HUES64 (cell line): ENCODE measurements at regions not wholly inside any gene's neighbourhood (a gene's known extent, or its start where the extent isn't known, plus 50 kb on each side); places are given as distances from the start of the nearest gene placed in this dataset.

ENCODE experiments used
- H3K27ac ChIP-seq: 2 replicates; pipeline ENCODE4 v1.7.0; 2013; ENCODE audit warnings: low read depth, low read length, inconsistent platforms
- H3K27me3 ChIP-seq: 2 replicates; pipeline ENCODE4 v1.6.1; 2013; ENCODE audit warnings: mild to moderate bottlenecking, low read length; ENCODE audit not compliant: insufficient read depth
- H3K36me3 ChIP-seq: 2 replicates; pipeline ENCODE4 v1.6.1; 2013; ENCODE audit warnings: mild to moderate bottlenecking, low read length; ENCODE audit not compliant: insufficient read depth
- H3K4me1 ChIP-seq: 2 replicates; pipeline ENCODE4 v1.6.1; 2013; ENCODE audit warnings: mild to moderate bottlenecking, low read length, moderate library complexity; ENCODE audit not compliant: insufficient read depth
- H3K4me3 ChIP-seq: 2 replicates; pipeline ENCODE4 v1.5.1; 2013; ENCODE audit warnings: mild to moderate bottlenecking, low read length, moderate library complexity
- H3K9ac ChIP-seq: 2 replicates; pipeline ENCODE4 v1.6.1; 2013; ENCODE audit warnings: mild to moderate bottlenecking, low read depth, low read length
- H3K9me3 ChIP-seq: 2 replicates; pipeline ENCODE4 v1.6.1; 2013; ENCODE audit warnings: low read depth, low read length; ENCODE audit not compliant: insufficient read depth
- WGBS: fragments of 150-250, 120-280 bp; methylation state at CpG from one replicate; pipeline ENCODE4 v1.1.7; 2013; ENCODE audit warnings: missing lambda C conversion rate; 5-methylcytosine and 5-hydroxymethylcytosine counted together

DNA sequence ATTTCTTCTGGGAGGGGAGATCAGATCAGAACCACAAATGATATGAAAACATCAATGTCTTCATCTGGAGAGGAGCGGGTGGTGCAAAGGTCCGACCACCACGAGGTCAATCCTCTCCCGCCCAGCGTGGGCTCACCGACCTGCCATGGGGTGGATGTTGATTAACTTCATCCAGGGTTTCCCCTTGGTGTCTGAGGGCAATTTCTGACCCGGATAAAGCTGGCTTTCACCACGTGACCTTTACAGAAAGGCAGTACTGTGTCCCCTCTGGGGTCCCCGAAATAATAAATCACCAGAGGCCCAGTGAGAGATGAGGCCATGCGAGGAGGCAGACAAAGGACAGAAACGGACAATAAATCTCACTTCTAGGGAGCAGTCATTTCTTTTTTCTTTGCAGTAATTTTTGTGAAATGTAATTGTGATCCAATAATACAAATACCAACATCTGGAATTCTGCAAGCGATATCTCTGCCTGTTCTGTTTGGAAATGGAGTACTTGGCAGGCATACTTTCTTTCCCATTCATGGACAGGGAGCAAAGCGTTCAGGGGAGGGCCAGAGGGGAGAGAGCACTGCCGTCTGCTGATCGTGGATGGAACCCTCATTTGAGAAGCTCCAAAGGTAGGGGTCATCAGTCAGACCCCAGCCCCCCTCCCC, 55.1 kb upstream of the APCDD1L start:
- no peak overlapping the region for H3K27ac ChIP-seq
- H3K4me1 ChIP-seq = no peaks in the 10 kb centered on the region
- 88% methylated on average over 15 of the region's 15 CpGs for WGBS
- H3K9ac ChIP-seq = no peak overlapping the region
- no peaks in the 10 kb centered on the region for H3K36me3 ChIP-seq
- no peaks in the 10 kb centered on the region for H3K27me3 ChIP-seq
- no peaks in the 10 kb centered on the region for H3K9me3 ChIP-seq
- no peak overlapping the region for H3K4me3 ChIP-seq

DNA sequence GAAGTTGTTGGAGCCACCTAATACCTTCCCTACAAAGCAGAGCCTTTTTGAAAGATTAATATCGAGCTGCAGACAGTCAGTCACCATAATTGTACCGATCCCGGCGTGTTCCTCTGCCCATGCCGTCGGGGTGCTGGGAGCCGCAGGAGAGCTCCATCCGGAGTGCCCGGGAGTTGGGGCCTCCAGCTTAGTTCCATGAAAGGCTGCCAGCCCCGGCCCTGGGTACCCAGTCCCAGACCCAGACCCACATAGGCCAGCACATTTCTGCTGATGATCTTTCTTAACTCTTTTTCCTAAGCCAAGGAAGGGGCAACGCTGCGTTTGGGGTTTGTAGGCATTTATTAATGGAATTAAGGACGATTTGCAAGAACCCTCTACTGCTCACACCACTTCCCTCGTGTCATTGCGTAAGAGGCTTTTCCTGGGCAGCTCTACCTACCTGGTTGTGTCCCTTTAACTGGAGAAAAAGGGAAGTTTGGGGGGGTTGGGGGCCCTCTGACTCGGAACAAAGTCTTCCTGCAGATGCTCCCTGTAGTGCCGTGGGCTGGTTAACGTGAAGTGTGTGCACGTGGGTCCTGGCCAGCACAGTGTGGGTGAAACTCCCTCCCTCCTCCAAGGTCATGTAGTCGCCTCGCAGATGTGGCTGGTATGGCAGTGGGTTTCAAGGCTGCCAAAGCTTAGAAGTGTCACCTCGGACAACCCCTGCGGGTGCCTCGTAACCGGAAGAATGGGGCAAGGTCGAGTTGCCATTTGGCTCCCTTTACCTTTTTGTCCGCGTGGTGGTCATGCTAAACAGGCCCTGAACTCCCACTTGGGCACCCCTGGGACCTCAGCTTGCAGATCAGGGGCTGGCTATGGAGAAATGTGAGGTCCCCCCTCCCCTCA, 54.3 kb upstream of the APCDD1L start:
- Histone ChIP-seq H3K9ac (no peak overlapping the region), H3K27ac (no peak overlapping the region), H3K9me3 (no peaks in the 10 kb centered on the region), H3K4me3 (no peak overlapping the region), H3K36me3 (no peaks in the 10 kb centered on the region), H3K27me3 (no peaks in the 10 kb centered on the region), H3K4me1 (no peaks in the 10 kb centered on the region)
- 91% methylated on average over 27 of the region's 28 CpGs for WGBS

DNA sequence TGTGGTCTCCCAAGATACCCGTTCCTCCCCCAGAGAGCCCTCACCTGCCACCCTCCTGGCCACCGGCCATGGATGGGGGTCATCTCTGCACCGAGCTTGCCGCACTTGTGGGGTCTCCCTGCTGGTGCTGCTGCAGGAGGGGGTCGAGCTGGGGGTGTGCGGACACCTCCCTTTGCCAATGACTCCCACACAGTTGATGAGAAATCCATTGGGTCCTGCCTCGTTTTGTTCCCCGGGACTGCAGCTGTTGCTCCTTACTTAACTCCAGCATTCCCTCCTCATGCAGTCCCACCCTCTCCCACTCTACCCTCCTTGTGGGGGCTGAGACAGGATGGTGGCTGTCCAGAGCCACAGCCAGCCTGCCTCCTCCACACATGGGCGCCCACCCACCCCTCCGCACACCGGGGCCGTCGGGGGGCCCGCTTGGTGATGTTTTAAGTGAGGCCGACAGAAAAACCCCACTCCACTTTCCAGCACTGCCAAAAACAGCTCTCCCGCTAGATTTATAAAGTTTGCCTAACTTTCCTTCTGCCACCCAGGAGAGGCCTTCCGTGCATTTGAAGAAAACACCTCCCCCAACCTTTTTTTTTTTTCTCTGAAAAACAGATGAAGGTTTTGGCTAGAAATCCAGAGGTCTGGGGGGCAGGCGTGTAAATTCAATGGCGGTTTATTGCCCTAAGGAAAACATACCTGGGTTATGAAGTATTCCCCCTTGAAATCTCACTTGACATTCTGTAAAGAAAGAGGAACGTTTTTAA, 53.5 kb upstream of the APCDD1L start:
- no peak overlapping the region for H3K9ac ChIP-seq
- WGBS = 88% methylated on average over 20 of the region's 20 CpGs
- H3K4me3 ChIP-seq = no peak overlapping the region
- no peaks in the 10 kb centered on the region for H3K27me3 ChIP-seq
- H3K36me3 ChIP-seq = no peaks in the 10 kb centered on the region
- no peaks in the 10 kb centered on the region for H3K9me3 ChIP-seq
- no peak overlapping the region for H3K27ac ChIP-seq
- no peaks in the 10 kb centered on the region for H3K4me1 ChIP-seq

DNA sequence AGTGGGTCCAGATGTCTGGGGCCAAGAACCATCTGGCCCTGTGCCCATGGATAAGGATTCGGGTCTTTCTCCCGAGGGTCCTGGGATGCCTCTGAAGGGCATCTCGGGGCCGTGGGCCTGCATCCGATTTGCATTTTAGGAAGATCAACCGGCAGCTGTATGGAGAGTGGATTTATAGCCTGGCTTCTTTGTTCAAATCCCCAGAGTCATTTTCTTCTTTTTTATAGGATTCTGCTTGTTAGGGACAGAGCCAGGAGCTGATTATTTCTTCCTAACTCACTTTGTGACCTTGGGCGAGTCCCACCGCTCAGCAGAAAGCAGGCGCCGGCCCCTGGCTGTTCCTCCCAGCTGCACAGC, 52.9 kb upstream of the APCDD1L start:
- Histone ChIP-seq H3K27me3 (no peaks in the 10 kb centered on the region), H3K9ac (no peak overlapping the region), H3K4me3 (no peak overlapping the region), H3K27ac (no peak overlapping the region), H3K36me3 (no peaks in the 10 kb centered on the region), H3K4me1 (no peaks in the 10 kb centered on the region), H3K9me3 (no peaks in the 10 kb centered on the region)
- whole genome bisulfite sequencing = 93% methylated on average over 10 of the region's 10 CpGs

DNA sequence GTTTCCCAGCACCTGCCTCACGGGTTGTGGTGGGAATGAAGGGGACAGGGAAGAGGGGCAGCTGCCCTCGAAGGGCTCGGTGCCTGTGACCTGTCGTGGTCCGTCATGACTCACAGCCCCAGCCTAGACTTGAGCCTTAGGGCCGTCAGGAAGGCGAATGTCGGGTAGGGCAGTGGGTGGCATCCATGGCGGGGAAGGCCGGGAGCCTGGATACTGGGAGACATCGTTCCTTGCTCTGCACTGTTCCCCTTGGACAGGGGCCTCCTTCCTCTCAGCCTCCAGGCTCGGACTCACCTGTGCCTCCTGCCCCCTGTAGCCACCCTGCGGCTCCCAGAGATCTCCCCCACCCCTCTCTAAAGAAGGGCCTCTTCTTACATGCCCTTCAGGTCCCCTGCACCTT, 52.2 kb upstream of the APCDD1L start:
- 94% methylated on average over 13 of the region's 13 CpGs for WGBS
- no peak overlapping the region for H3K9ac ChIP-seq
- no peaks in the 10 kb centered on the region for H3K36me3 ChIP-seq
- no peaks in the 10 kb centered on the region for H3K4me1 ChIP-seq
- no peaks in the 10 kb centered on the region for H3K27me3 ChIP-seq
- H3K27ac ChIP-seq = no peak overlapping the region
- no peak overlapping the region for H3K4me3 ChIP-seq
- no peaks in the 10 kb centered on the region for H3K9me3 ChIP-seq

DNA sequence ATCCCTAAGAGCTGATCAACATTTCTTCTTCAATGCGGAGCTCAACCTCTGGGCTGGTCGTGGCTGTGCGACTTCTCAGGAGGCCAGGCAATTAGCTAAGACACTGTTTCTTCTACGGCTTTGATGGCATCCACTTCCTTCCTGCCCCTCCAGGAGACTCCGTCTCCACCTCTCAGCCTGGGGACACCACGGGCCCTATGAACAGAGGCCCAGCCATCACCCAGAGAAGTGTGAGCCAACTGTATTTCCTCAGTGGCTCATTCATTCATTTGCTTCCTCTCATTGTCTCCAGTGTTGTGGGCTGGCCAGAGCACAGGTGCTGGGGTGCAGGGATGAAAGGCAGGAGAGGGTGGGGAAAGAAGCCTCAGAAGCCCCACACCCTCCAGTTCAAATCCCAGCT, 51.8 kb upstream of the APCDD1L start:
- no peak overlapping the region for H3K4me3 ChIP-seq
- no peaks in the 10 kb centered on the region for H3K9me3 ChIP-seq
- WGBS = 89% methylated on average over 6 of the region's 6 CpGs
- no peaks in the 10 kb centered on the region for H3K27me3 ChIP-seq
- no peak overlapping the region for H3K9ac ChIP-seq
- H3K36me3 ChIP-seq = no peaks in the 10 kb centered on the region
- H3K4me1 ChIP-seq = no peaks in the 10 kb centered on the region
- H3K27ac ChIP-seq = no peak overlapping the region

DNA sequence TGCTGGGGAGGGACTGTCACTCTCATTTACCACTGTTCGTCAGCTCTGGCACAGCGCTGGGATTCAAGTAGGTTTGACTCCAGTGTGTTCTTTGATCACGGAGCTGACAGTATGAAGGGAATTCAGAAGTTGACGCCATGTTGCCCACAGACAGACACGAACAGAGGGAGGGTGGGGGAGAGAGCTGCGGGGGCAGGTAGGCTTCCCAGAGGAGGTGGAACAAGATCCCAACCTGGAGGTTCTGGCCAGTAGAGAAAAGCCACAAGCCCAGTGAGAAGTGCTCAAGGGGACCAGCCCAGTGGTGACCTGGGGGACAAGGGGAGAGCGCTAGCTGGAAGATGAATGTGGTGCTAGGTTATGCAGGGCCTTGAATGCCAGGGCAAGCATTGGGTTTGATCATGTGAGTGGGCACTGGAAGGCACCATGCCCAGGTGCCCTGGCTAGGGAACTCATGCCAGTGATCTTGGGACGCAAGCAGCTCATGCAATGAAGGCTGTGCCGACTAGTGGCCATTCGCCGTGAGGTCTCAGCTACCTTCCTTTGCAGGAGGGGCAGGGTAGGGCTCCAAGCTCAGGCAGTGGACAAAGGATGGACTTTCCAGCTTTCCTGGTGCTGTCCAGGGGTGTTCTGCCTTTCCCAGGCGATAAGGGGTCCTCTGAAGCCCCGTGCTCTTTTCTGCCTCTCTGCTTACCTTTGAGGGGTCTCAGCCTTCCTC, 50.4 kb upstream of the APCDD1L start:
- no peak overlapping the region for H3K9ac ChIP-seq
- H3K27me3 ChIP-seq = no peaks in the 10 kb centered on the region
- no peak overlapping the region for H3K4me3 ChIP-seq
- H3K36me3 ChIP-seq = no peaks in the 10 kb centered on the region
- 93% methylated on average over 13 of the region's 13 CpGs for WGBS
- no peaks in the 10 kb centered on the region for H3K9me3 ChIP-seq
- no peaks in the 10 kb centered on the region for H3K4me1 ChIP-seq
- H3K27ac ChIP-seq = no peak overlapping the region
